GM12873 (cell line): ENCODE measurements at regions not wholly inside any gene's neighbourhood (a gene's known extent, or its start where the extent isn't known, plus 50 kb on each side); places are given as distances from the start of the nearest gene placed in this dataset.

Experiments used
- CTCF ChIP-seq: IDR thresholded peaks from 2 replicates; pipeline ENCODE4 v1.5.1; 2012; ENCODE audit warnings: low read depth, mild to moderate bottlenecking, moderate library complexity, low read length, control low read depth; ENCODE audit not compliant: insufficient read depth; ENCODE audit errors: missing control alignments

- no peak for TF ChIP-seq CTCF
These were observed 245.3 kb upstream of the NSMCE3 start for GRCh38 chr15:29514926-29515325.

- no peak for TF ChIP-seq CTCF
These were observed 242.0 kb upstream of the NSMCE3 start for GRCh38 chr15:29511663-29512062.

GRCh38 chr15:29490747-29491471 is 221.3 kb upstream of the NSMCE3 start:
- TF ChIP-seq CTCF = no peak

- TF ChIP-seq CTCF = no peak
These were observed 211.3 kb upstream of the NSMCE3 start for GRCh38 chr15:29480949-29481348.

- no peak for TF ChIP-seq CTCF
These were observed 210.7 kb upstream of the NSMCE3 start for GRCh38 chr15:29480278-29480677.

GRCh38 chr15:29477256-29477655 is 207.6 kb upstream of the NSMCE3 start:
- no peak for TF ChIP-seq CTCF

- no peak for TF ChIP-seq CTCF
These were observed 207.0 kb upstream of the NSMCE3 start for GRCh38 chr15:29476503-29477080.
